Mucosa of descending colon (tissue), 3 donors: ENCODE measurements at regions not wholly inside any gene's neighbourhood (a gene's known extent, or its start where the extent isn't known, plus 50 kb on each side); places are given as distances from the start of the nearest gene placed in this dataset.

Experiments used
- ATAC-seq: fragments of 200-7000 bp; cut with Tn5 transposase; one replicate; pipeline ENCODE4 v1.9.1; 2020; ENCODE audit warnings: mild to moderate bottlenecking, moderate library complexity
- DNase-seq, 3 donors: peaks; one replicate each; pipeline ENCODE4 v3.0.0-alpha.2; 2020
- H3K36me3 ChIP-seq: fragments of 200-600 bp; one replicate; pipeline ENCODE4 v1.8.0; 2021; ENCODE audit warnings: low read depth, mild to moderate bottlenecking
- H3K4me1 ChIP-seq: fragments of 200-600 bp; one replicate; pipeline ENCODE4 v1.8.0; 2021; ENCODE audit warnings: low read depth, mild to moderate bottlenecking
- H3K4me3 ChIP-seq: fragments of 200-600 bp; one replicate; pipeline ENCODE4 v1.8.0; 2021; ENCODE audit warnings: mild to moderate bottlenecking
- H3K9me3 ChIP-seq: fragments of 200-600 bp; one replicate; pipeline ENCODE4 v1.8.0; 2021; ENCODE audit warnings: mild to moderate bottlenecking
- intact Hi-C, 2 donors: fragments of 100-400 bp; cut with DNase I in 1 of 2; cut with micrococcal nuclease in 1 of 2; formaldehyde crosslinking; loops; one replicate each; pipeline versions ENCODE4 v1.11.0 to v1.11.1; 2022; cut with DNase I, micrococcal nuclease
- TF ChIP-seq, protein P1 (sequence below): fragments of 200-600 bp; IDR thresholded peaks from one replicate; pipeline ENCODE4 v1.8.0; 2022; ENCODE audit warnings: antibody characterized with exemption, mild to moderate bottlenecking
- donor health status: DM: no; HTN: no; CAD: no; lungs with moderate emphysema.
- donor health status: DM: no; HTN: no; CAD: no.
- donor health status: DM: no; HTN: yes; CAD: no.

DNA sequence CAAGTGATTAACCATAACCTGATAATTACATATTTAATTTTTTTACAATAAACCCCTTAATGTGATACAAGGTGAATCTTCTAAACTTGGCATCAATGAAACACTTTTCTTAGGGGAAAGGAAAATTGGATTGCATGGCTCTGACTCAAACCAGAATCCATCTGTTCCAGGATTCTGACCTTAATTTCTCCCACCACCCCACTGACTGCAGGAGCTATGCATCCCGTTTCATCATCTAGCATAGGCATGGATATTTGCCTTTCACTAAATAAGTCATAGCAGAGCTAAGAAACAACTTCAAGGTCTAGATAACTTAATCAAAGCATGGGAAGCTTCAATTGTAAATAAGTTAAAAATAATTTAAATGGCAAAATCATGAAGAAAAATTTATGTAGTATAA is 156.3 kb downstream of the BTC start:
- DNase-seq (no peak), ATAC-seq (no peak)
- Histone ChIP-seq H3K4me1 (no peaks in the 10 kb centered on the region), H3K36me3 (no peaks in the 10 kb centered on the region), H3K9me3 (no peaks in the 10 kb centered on the region), H3K4me3 (no peak overlapping the region)
- TF ChIP-seq, protein P1, sequence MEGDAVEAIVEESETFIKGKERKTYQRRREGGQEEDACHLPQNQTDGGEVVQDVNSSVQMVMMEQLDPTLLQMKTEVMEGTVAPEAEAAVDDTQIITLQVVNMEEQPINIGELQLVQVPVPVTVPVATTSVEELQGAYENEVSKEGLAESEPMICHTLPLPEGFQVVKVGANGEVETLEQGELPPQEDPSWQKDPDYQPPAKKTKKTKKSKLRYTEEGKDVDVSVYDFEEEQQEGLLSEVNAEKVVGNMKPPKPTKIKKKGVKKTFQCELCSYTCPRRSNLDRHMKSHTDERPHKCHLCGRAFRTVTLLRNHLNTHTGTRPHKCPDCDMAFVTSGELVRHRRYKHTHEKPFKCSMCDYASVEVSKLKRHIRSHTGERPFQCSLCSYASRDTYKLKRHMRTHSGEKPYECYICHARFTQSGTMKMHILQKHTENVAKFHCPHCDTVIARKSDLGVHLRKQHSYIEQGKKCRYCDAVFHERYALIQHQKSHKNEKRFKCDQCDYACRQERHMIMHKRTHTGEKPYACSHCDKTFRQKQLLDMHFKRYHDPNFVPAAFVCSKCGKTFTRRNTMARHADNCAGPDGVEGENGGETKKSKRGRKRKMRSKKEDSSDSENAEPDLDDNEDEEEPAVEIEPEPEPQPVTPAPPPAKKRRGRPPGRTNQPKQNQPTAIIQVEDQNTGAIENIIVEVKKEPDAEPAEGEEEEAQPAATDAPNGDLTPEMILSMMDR: no peak
- intact Hi-C loops: no loop called here

DNA sequence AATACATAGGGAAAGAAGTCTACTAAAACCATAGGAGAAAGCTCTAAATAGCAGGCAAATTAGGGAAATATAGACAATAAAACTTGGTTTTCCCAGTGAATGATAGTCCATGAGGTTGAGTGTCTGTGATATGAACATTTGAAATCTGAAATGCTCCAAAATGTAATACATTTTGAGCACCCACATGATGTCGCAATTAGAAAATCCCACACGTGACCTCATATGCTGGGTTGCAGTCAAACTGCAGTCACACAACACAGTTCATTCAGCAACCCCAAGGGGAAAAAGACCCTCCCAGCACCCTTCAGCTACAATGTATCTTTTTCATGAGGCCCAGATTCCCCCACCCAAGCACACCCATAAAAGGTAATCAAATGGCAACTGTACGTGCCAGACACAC is 155.6 kb downstream of the BTC start:
- ATAC-seq (no peak), DNase-seq (no peak)
- TF ChIP-seq, protein P1: no peak
- Histone ChIP-seq H3K4me1 (no peaks in the 10 kb centered on the region), H3K4me3 (no peak overlapping the region), H3K9me3 (no peaks in the 10 kb centered on the region), H3K36me3 (no peaks in the 10 kb centered on the region)
- intact Hi-C loops: no loop called here

DNA sequence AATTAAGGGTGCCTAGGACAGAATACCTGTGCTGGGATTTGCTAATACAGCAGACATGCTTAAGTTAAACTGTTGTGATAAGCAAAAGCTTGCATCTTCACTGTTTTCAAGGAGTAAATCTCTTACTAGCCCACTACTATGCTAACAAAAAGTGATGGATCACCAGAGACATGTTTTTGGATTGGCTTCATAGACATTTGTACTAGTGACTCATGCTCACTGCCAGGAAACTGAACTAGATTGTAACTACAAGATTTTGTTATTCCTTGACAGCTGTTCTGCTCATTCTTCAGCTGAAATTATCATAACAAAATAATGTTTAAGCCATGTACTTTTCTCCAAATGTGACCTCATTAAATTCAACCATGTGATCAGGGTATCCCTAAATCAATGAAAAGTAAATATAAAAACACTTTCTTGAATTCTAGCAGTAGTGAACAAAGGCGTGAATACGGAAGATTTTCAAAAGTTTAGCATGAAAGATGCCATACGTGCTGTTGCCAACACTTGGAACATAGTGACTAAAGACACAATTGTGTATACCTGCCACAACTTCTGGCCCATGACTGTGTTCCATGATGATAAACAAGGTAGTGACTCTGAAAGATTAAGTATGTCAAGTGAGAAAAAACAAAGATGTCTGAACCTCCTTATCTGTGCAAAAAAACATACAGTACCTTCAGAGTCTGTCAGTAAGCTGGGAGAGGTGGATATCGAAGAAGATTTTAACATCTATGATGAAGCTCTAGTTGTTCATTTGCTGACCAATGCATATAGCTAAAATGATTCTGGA is 154.0 kb downstream of the BTC start:
- H3K4me3 ChIP-seq: no peak overlapping the region
- no peak for DNase-seq
- H3K4me1 ChIP-seq: no peaks in the 10 kb centered on the region
- intact Hi-C loops: no loop called here
- peak; percentile 40 for ATAC-seq
- no peaks in the 10 kb centered on the region for H3K36me3 ChIP-seq
- TF ChIP-seq, protein P1: no peak
- peaks cover 2% of the 10 kb centered on the region for H3K9me3 ChIP-seq

DNA sequence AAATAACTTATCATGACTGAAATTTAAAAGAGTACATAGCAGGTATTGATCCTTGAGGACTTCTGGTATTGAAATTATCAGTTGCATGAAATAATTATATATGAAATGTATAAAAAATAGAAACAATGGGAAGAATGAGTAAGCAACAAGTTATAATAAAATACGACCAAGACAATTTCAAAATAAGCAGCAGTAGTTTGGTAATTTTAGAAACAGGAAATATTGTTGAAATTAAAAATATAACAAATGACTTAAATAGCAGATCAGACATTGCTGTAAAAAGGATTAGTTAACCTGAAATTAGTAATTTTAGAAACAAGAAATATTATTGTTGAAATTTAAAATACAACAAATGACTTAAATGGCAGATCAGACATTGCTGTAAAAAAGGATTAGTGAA is 152.3 kb downstream of the BTC start:
- intact Hi-C loops: no loop called here
- no peak for DNase-seq
- Histone ChIP-seq H3K36me3 (no peaks in the 10 kb centered on the region), H3K4me3 (no peak overlapping the region), H3K9me3 (peaks cover 5% of the 10 kb centered on the region), H3K4me1 (no peaks in the 10 kb centered on the region)
- TF ChIP-seq, protein P1: no peak
- no peak for ATAC-seq

DNA sequence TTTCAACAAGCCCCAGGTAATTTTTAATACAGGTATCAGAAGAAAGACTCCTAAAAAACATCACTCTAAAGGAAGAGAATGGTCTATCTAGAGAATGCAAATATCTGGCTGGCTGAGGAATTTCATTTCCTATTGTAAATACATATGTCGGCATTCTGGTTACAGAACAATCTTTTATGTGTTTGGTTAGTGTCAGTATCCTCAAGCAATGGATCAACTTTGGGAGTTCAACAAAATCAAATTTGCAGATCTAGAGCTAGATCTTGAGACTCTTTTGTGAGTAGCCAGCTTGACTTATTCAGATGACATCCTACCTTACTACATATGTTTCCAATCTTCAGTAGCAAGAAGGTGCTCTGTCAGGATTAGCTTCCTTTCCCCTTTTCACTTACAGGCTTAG is 145.1 kb downstream of the BTC start:
- no peak for DNase-seq

More for the DNA sequence above, 145.1 kb downstream of the BTC start:
- H3K4me3 ChIP-seq: no peak overlapping the region
- H3K9me3 ChIP-seq: peaks cover 5% of the 10 kb centered on the region
- no peaks in the 10 kb centered on the region for H3K4me1 ChIP-seq
- H3K36me3 ChIP-seq: no peaks in the 10 kb centered on the region
- TF ChIP-seq, protein P1: no peak
- intact Hi-C loops: no loop called here
- no peak for ATAC-seq
